HepG2 (cell line): ENCODE measurements at regions not wholly inside any gene's neighbourhood (a gene's known extent, or its start where the extent isn't known, plus 50 kb on each side); places are given as distances from the start of the nearest gene placed in this dataset.

Experiments
- CENPT ChIP-seq: sonication (generic); formaldehyde crosslinking; IDR thresholded peaks from 2 replicates; pipeline ENCODE4 v1.8.0; 2022; ENCODE audit warnings: low read depth, mild to moderate bottlenecking, moderate library complexity, missing genetic modification reagents
- DMAP1 ChIP-seq: IDR thresholded peaks from 2 replicates; pipeline ENCODE4 v1.6.1; 2016
- DRAP1 ChIP-seq: IDR thresholded peaks from 2 replicates; pipeline ENCODE4 v1.6.1; 2016; ENCODE audit warnings: missing genetic modification reagents, missing compliant biosample characterization
- HMGA1 ChIP-seq: sonication (generic); formaldehyde crosslinking; conservative IDR thresholded peaks from 2 replicates; pipeline ENCODE4 v1.4.0; 2020; ENCODE audit warnings: missing genetic modification reagents
- HNF1B ChIP-seq: sonication (generic); formaldehyde crosslinking; IDR thresholded peaks from 2 replicates; pipeline ENCODE4 v1.5.1; 2020; ENCODE audit warnings: mild to moderate bottlenecking, moderate library complexity, missing genetic modification reagents
- HNRNPK ChIP-seq: fragments of 200-400 bp; formaldehyde crosslinking; IDR thresholded peaks from 2 replicates; pipeline ENCODE4 v1.6.1; 2018; ENCODE audit warnings: low read length, low read depth, moderate library complexity, mild to moderate bottlenecking; ENCODE audit not compliant: poor library complexity, severe bottlenecking
- MYPOP ChIP-seq: sonication (generic); formaldehyde crosslinking; IDR thresholded peaks from 2 replicates; pipeline ENCODE4 v1.8.1; 2023; ENCODE audit warnings: mild to moderate bottlenecking, moderate library complexity, missing genetic modification reagents
- RAD51 ChIP-seq: fragments of 450-650 bp; IDR thresholded peaks from 2 replicates; pipeline ENCODE4 v1.6.1; 2016; ENCODE audit warnings: borderline replicate concordance
- RBFOX2 ChIP-seq: fragments of 200-400 bp; formaldehyde crosslinking; IDR thresholded peaks from 2 replicates; pipeline ENCODE4 v1.6.1; 2017; ENCODE audit warnings: low read depth, mild to moderate bottlenecking, low read length
- REPIN1 ChIP-seq: sonication (generic); formaldehyde crosslinking; IDR thresholded peaks from 2 replicates; pipeline ENCODE4 v1.8.0; 2022; ENCODE audit warnings: missing genetic modification reagents, low read depth, mild to moderate bottlenecking, borderline replicate concordance
- THAP11 ChIP-seq: IDR thresholded peaks from 2 replicates; pipeline ENCODE4 v1.6.1; 2016; ENCODE audit warnings: missing biosample characterization, missing genetic modification reagents
- XRCC5 ChIP-seq: fragments of 200-400 bp; formaldehyde crosslinking; optimal IDR thresholded peaks from 2 replicates; pipeline ENCODE3; 2017; ENCODE audit warnings: mild to moderate bottlenecking, low read length
- ZBTB38 ChIP-seq: sonication (generic); formaldehyde crosslinking; IDR thresholded peaks from 2 replicates; pipeline ENCODE4 v1.5.1; 2020; ENCODE audit warnings: mild to moderate bottlenecking, missing genetic modification reagents
- ZFAT ChIP-seq: sonication (generic); formaldehyde crosslinking; conservative IDR thresholded peaks from 2 replicates; pipeline ENCODE4 v1.8.1; 2023; ENCODE audit warnings: missing genetic modification reagents, inconsistent platforms
- ZFP36 ChIP-seq: fragments of 150-350 bp; IDR thresholded peaks from 2 replicates; pipeline ENCODE4 v1.6.1; 2018; ENCODE audit warnings: borderline replicate concordance, low read length, low read depth; ENCODE audit not compliant: partially characterized antibody
- ZFP82 ChIP-seq: sonication (generic); formaldehyde crosslinking; IDR thresholded peaks from 2 replicates; pipeline ENCODE4 v1.5.1; 2020; ENCODE audit warnings: mild to moderate bottlenecking, missing genetic modification reagents, borderline replicate concordance
- ZFP91 ChIP-seq: sonication (generic); formaldehyde crosslinking; IDR thresholded peaks from 2 replicates; pipeline ENCODE4 v1.9.0; 2022; ENCODE audit warnings: missing genetic modification reagents, mild to moderate bottlenecking, borderline replicate concordance
- ZNF10 ChIP-seq: sonication (generic); formaldehyde crosslinking; IDR thresholded peaks from 2 replicates; pipeline ENCODE4 v1.4.0; 2020; ENCODE audit warnings: mild to moderate bottlenecking, low read depth, missing genetic modification reagents, borderline replicate concordance
- ZNF354B ChIP-seq: sonication (generic); formaldehyde crosslinking; IDR thresholded peaks from 2 replicates; pipeline ENCODE4 v1.8.0; 2022; ENCODE audit warnings: mild to moderate bottlenecking, missing genetic modification reagents
- ZNF724P ChIP-seq: sonication (generic); formaldehyde crosslinking; IDR thresholded peaks from 2 replicates; pipeline ENCODE4 v1.8.0; 2022; ENCODE audit warnings: missing genetic modification reagents, borderline replicate concordance
- ZNF772 ChIP-seq: sonication (generic); formaldehyde crosslinking; IDR thresholded peaks from 2 replicates; pipeline ENCODE4 v1.5.0; 2020; ENCODE audit warnings: mild to moderate bottlenecking, missing genetic modification reagents
- ZSCAN20 ChIP-seq: sonication (generic); formaldehyde crosslinking; IDR thresholded peaks from 2 replicates; pipeline ENCODE4 v1.4.0; 2020; ENCODE audit warnings: missing genetic modification reagents, mild to moderate bottlenecking, borderline replicate concordance
- ZSCAN25 ChIP-seq: sonication (generic); formaldehyde crosslinking; IDR thresholded peaks from 2 replicates; pipeline ENCODE4 v1.8.0; 2022; ENCODE audit warnings: mild to moderate bottlenecking, missing genetic modification reagents
- TF ChIP-seq, protein P1 (sequence below): IDR thresholded peaks from 2 replicates; pipeline ENCODE4 v1.6.1; 2016

DNA sequence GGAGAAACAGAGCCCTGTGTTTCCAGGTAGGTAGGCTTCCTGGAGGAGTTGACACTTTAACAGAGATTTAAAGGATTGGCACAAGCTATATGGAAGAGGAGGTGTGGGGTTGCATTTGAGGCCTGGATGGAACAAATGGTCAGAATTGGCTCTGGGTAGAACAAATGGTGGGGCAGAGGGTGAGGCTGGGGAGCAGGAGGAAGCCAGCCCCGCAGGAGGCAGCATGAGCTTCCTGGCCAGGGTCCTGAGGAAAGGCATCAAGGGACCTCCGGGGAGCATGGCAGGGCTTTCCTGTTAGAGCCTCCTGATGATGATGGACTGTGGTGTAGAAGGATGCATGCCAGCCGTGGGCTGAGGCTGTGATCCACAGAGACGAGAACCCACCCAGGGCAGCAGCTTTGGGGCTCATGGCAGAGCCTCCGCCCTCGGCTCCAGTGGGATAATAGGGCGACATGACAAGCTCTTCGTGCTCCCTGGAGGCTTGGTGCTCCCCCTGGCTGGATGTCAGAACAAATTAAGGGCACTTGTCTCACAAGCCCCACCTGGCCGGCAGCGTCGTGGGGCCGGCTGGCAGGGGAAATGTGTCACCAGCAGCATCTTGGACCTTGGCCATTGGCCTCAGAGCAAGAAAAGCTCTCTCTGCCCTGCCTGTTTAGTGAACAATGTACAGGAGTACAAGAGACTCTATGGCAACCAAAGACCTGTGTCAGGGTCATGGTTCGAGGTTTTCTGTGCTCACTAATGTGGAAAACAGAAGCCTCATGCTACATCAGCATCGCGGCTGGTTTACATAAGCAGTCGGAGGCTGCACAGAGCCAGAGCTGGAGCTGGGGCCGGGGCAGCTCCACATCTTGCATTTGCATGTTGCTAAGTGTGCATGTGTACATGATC lies 153.5 kb downstream of the MYCN start (continued):
- TF ChIP-seq THAP11, result no peak
- TF ChIP-seq DRAP1 (CRISPR knock-in tag), result no peak
- TF ChIP-seq, protein P1, sequence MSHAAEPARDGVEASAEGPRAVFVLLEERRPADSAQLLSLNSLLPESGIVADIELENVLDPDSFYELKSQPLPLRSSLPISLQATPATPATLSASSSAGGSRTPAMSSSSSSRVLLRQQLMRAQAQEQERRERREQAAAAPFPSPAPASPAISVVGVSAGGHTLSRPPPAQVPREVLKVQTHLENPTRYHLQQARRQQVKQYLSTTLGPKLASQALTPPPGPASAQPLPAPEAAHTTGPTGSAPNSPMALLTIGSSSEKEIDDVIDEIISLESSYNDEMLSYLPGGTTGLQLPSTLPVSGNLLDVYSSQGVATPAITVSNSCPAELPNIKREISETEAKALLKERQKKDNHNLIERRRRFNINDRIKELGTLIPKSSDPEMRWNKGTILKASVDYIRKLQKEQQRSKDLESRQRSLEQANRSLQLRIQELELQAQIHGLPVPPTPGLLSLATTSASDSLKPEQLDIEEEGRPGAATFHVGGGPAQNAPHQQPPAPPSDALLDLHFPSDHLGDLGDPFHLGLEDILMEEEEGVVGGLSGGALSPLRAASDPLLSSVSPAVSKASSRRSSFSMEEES, result no peak
- peak; percentile 47; the same call in 1 of the 2 replicates for TF ChIP-seq REPIN1 (CRISPR knock-in tag)
- no peak for TF ChIP-seq ZNF724P (CRISPR knock-in tag)
- no peak for TF ChIP-seq CENPT (CRISPR knock-in tag)
- no peak for TF ChIP-seq ZNF354B (CRISPR knock-in tag)
- no peak for TF ChIP-seq HMGA1 (CRISPR knock-in tag)
- no peak for TF ChIP-seq ZFP82 (CRISPR knock-in tag)
- 0 out of 2 replicates have a peak, but pooled peaks have one; percentile 39 for TF ChIP-seq HNF1B (CRISPR knock-in tag)
- no peak for TF ChIP-seq ZBTB38 (CRISPR knock-in tag)
- TF ChIP-seq ZFAT (CRISPR knock-in tag), result no peak
- TF ChIP-seq RAD51, result no peak
- TF ChIP-seq ZSCAN20, result no peak
- no peak for TF ChIP-seq ZNF10 (CRISPR knock-in tag)
- no peak for TF ChIP-seq MYPOP (CRISPR knock-in tag)
- TF ChIP-seq ZFP36, result no peak
- TF ChIP-seq RBFOX2, result no peak
- no peak for TF ChIP-seq ZNF772 (CRISPR knock-in tag)
- no peak for TF ChIP-seq HNRNPK
- TF ChIP-seq ZFP91 (CRISPR knock-in tag), result no peak; the same call in 1 of the 2 replicates
- peak; percentile 13 for TF ChIP-seq XRCC5
- TF ChIP-seq ZSCAN25 (CRISPR knock-in tag), result peak; percentile 18; the same call in 1 of the 2 replicates
- TF ChIP-seq DMAP1 (CRISPR knock-in tag), result no peak
